SU-DHL-6 (cell line): ENCODE measurements at regions not wholly inside any gene's neighbourhood (a gene's known extent, or its start where the extent isn't known, plus 50 kb on each side); places are given as distances from the start of the nearest gene placed in this dataset.

Source experiments
- H2AFZ ChIP-seq: fragments of 200-600 bp; sonication (generic); 2 replicates; pipeline ENCODE4 v1.6.1; 2014; ENCODE audit warnings: low read depth, mild to moderate bottlenecking, moderate library complexity, mixed read lengths, antibody characterized with exemption, low read length; ENCODE audit not compliant: severe bottlenecking
- H3F3A ChIP-seq: fragments of 200-600 bp; shearing (Covaris generic); 2 replicates; pipeline ENCODE4 v1.6.0; 2016; ENCODE audit warnings: antibody characterized with exemption, mild to moderate bottlenecking; ENCODE audit not compliant: insufficient read depth
- H3K27ac ChIP-seq: fragments of 200-600 bp; sonication (generic); 2 replicates; pipeline ENCODE4 v1.5.1; 2016; ENCODE audit warnings: low read depth, mild to moderate bottlenecking, low read length, moderate library complexity, mixed read lengths
- H3K27me3 ChIP-seq: fragments of 200-600 bp; sonication (generic), shearing (Covaris generic); 2 replicates; pipeline ENCODE4 v1.6.0; 2014; ENCODE audit warnings: mild to moderate bottlenecking, low read length
- H3K36me3 ChIP-seq: fragments of 200-600 bp; sonication (generic); 2 replicates; pipeline ENCODE4 v1.6.1; 2014; ENCODE audit warnings: mild to moderate bottlenecking, low read length, mixed read lengths
- H3K4me2 ChIP-seq: fragments of 300-600, 200-600 bp; shearing (Covaris generic), sonication (generic); 2 replicates; pipeline ENCODE4 v1.6.0; 2014; ENCODE audit warnings: low read length, low read depth, mild to moderate bottlenecking; ENCODE audit not compliant: poor library complexity, severe bottlenecking
- H3K4me3 ChIP-seq: fragments of 200-600 bp; sonication (generic); 2 replicates; pipeline ENCODE4 v1.5.1; 2014; ENCODE audit warnings: antibody characterized with exemption, low read length, mild to moderate bottlenecking, mixed read lengths; ENCODE audit not compliant: insufficient read depth, poor library complexity, severe bottlenecking
- H3K79me2 ChIP-seq: fragments of 200-600 bp; sonication (generic); 2 replicates; pipeline ENCODE4 v1.6.1; 2014; ENCODE audit warnings: mild to moderate bottlenecking, low read length, moderate library complexity; ENCODE audit not compliant: insufficient read depth
- H3K9ac ChIP-seq: fragments of 200-600 bp; sonication (generic); 2 replicates; pipeline ENCODE4 v1.7.0; 2014; ENCODE audit warnings: mild to moderate bottlenecking, low read length
- H3K9me2 ChIP-seq: fragments of 200-600 bp; sonication (generic); replicated peaks from 2 replicates; pipeline ENCODE4 v1.6.1; 2014; ENCODE audit warnings: low read length; ENCODE audit not compliant: insufficient read depth
- H3K9me3 ChIP-seq: fragments of 200-600 bp; sonication (generic); 2 replicates; pipeline ENCODE4 v1.6.1; 2014; ENCODE audit warnings: low read length, mixed read lengths; ENCODE audit not compliant: insufficient read depth
- H4K20me1 ChIP-seq: fragments of 200-600 bp; sonication (generic); 2 replicates; pipeline ENCODE4 v1.6.1; 2014; ENCODE audit warnings: low read depth, mild to moderate bottlenecking, antibody characterized with exemption, low read length, moderate library complexity, mixed read lengths
- EZH2phosphoT487 ChIP-seq: fragments of 200-600 bp; sonication (generic), shearing (Covaris generic); conservative IDR thresholded peaks from 2 replicates; pipeline ENCODE4 v1.6.1; 2018; ENCODE audit warnings: mild to moderate bottlenecking, antibody characterized with exemption, low read length, moderate library complexity, mixed read lengths
- TF ChIP-seq, protein P1 (sequence below): fragments of 200-600 bp; sonication (generic); IDR thresholded peaks from one replicate; pipeline ENCODE4 v1.5.1; 2017; ENCODE audit warnings: antibody characterized with exemption, mild to moderate bottlenecking, low read length, moderate library complexity; ENCODE audit not compliant: insufficient read depth, poor library complexity, severe bottlenecking

DNA sequence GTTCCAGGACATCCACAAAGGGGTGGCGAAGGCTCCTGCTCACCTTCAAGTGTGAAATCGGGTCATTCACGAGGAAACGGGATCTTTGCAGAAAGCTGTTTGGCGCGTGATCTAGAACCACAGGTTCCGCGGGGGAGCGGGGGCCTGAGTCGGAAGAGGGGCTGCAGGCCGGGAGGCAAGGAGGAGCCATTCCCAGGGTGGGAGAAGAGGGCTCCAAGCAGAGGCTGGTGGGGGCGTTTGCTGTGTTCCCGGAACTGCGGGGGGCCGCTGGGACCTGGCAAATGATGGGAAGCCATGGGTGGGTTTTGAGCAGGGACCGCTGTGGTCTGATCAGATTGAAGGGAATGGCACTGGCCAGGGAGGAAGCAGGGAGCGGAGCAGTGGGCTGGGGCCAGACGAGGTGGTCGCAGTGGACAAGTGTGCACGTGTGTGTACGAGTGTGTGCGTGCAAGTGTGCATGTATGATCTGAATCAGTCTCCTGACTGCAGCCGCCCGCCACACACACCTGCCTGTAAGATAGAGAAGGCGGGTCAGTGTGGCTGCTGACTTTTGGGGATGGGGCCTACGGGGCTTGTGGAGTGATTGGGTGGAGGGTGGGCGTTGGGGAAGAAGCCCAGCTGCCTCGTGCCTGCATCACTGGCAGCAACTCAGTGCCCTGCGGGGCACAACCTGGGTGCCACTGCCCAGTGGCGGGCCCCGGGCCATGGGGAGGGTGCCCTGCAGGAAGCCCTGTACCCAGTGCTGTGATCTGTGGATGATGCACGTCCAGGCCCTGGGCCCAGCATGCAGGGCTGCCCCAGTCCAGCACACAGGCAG is 141.9 kb downstream of the KIF26A start:
- Histone ChIP-seq H4K20me1 (no peaks in the 10 kb centered on the region), H3K9me3 (no peaks in the 10 kb centered on the region), H3K4me2 (no peak overlapping the region), H3F3A (no peaks in the 10 kb centered on the region), H3K36me3 (no peaks in the 10 kb centered on the region), H3K27ac (no peak overlapping the region), H3K79me2 (no peaks in the 10 kb centered on the region), H3K9me2 (no peaks in the 10 kb centered on the region), H3K9ac (no peak overlapping the region), H3K4me3 (no peak overlapping the region), H2AFZ (no peak overlapping the region), H3K27me3 (no peaks in the 10 kb centered on the region)
- TF ChIP-seq EZH2phosphoT487, result no peak
- TF ChIP-seq, protein P1, sequence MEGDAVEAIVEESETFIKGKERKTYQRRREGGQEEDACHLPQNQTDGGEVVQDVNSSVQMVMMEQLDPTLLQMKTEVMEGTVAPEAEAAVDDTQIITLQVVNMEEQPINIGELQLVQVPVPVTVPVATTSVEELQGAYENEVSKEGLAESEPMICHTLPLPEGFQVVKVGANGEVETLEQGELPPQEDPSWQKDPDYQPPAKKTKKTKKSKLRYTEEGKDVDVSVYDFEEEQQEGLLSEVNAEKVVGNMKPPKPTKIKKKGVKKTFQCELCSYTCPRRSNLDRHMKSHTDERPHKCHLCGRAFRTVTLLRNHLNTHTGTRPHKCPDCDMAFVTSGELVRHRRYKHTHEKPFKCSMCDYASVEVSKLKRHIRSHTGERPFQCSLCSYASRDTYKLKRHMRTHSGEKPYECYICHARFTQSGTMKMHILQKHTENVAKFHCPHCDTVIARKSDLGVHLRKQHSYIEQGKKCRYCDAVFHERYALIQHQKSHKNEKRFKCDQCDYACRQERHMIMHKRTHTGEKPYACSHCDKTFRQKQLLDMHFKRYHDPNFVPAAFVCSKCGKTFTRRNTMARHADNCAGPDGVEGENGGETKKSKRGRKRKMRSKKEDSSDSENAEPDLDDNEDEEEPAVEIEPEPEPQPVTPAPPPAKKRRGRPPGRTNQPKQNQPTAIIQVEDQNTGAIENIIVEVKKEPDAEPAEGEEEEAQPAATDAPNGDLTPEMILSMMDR, result no peak

DNA sequence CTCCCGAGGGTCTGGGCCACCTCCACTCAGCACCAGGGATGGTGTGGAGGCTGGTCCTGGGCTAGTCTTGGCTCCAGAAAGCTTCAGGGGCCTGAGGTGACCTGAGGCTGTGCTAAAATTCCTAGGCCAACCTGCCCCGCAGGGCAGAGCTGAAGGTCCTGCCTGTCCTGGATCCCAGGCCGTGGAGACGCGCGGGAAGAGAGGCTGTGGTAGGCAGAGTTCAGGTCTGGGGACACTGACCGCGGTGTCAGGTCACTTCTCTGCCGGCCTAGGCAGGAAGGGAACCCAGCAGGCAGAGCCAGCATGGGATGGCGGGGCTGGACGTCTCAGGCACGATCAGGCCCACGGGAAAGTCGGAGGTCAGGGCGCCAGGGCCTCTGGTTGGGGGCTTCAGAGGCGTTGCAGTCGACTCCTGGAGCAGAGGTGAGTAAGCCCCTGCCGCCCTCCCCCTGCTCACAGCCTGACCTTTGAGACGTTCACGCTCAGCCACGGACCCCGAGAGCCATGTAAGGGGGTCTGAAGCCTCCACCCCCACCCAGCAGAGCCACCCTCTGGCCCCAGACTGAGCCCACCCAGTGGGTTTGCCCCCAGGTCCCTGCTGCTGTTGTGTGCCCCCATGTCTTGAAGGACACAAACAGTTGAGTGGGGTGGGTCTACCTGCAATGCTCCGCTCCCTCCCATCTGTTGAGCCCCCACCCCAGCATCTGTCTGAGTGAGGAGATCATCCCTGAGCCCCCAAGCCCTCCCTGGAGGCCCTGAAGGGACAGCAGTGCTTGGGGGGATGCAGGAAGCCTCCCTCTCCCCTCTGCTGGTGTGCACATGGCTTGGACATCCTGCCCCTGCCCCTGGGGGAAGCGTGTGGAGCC is 142.7 kb downstream of the KIF26A start:
- H3K4me2 ChIP-seq, result no peak overlapping the region
- H3K36me3 ChIP-seq, result no peaks in the 10 kb centered on the region
- no peaks in the 10 kb centered on the region for H3K9me3 ChIP-seq
- H2AFZ ChIP-seq, result no peak overlapping the region
- H3K79me2 ChIP-seq, result no peaks in the 10 kb centered on the region
- H3K9me2 ChIP-seq, result no peaks in the 10 kb centered on the region
- no peak for TF ChIP-seq EZH2phosphoT487
- TF ChIP-seq, protein P1, result no peak
- H3F3A ChIP-seq, result no peaks in the 10 kb centered on the region
- no peak overlapping the region for H3K9ac ChIP-seq
- no peak overlapping the region for H3K27ac ChIP-seq
- no peaks in the 10 kb centered on the region for H4K20me1 ChIP-seq
- no peaks in the 10 kb centered on the region for H3K27me3 ChIP-seq
- no peak overlapping the region for H3K4me3 ChIP-seq

DNA sequence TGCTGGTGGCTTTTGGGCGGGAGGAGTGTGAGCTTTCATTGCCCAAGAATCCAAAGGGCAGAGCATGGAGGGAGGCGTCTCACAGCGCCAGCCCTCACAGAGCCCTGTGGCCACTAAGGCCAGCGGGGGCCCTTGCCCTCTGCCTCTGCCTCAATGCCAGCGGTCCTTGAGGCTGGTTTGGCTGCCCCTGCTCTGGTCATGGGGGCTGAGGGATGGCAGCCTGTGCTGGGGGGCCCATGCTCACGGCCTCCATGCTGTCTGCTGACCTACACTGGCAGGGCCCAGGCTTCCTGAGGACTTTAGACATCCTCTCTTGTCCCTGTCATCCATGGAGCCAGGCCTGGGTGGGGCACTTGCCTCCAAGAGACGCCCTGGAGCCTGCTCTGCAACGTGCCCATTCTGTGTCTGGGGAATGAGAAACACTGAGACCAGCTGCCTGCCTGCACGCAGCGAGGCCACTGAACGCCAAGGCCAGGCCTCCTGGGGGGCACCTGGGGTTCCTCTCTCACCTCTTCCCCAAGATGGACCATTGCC is 143.4 kb downstream of the KIF26A start:
- H3K4me2 ChIP-seq, result no peak overlapping the region
- no peak overlapping the region for H3K9ac ChIP-seq

More for the DNA sequence above, 143.4 kb downstream of the KIF26A start:
- Histone ChIP-seq H4K20me1 (no peaks in the 10 kb centered on the region), H3K4me3 (no peak overlapping the region), H3F3A (no peaks in the 10 kb centered on the region), H3K27me3 (no peaks in the 10 kb centered on the region), H2AFZ (no peak overlapping the region), H3K27ac (no peak overlapping the region), H3K9me2 (no peaks in the 10 kb centered on the region), H3K79me2 (no peaks in the 10 kb centered on the region), H3K36me3 (no peaks in the 10 kb centered on the region), H3K9me3 (no peaks in the 10 kb centered on the region)
- TF ChIP-seq, protein P1, result no peak
- no peak for TF ChIP-seq EZH2phosphoT487
